AG09319 (cell line): ENCODE measurements at regions not wholly inside any gene's neighbourhood (a gene's known extent, or its start where the extent isn't known, plus 50 kb on each side); places are given as distances from the start of the nearest gene placed in this dataset.
"Not testable (repeated sequence)": the region's sequence is repeated elsewhere in the genome, so short reads cannot be mapped to it uniquely, and the experiment has no call there.

Experiments used
- DNase-seq: peaks from one replicate; pipeline ENCODE4 v3.0.0-alpha.2; 2010; ENCODE audit warnings: low read depth; ENCODE audit errors: extremely low read depth
- TF ChIP-seq, protein P1 (sequence below): IDR thresholded peaks from 2 replicates; pipeline ENCODE4 v1.5.1; 2011; ENCODE audit warnings: low read depth, mild to moderate bottlenecking, inconsistent platforms, low read length, moderate library complexity

GRCh38 chr13:79937311-79937710, 403.6 kb downstream of the SPRY2 start:
- DNase-seq: no peak
- TF ChIP-seq, protein P1, sequence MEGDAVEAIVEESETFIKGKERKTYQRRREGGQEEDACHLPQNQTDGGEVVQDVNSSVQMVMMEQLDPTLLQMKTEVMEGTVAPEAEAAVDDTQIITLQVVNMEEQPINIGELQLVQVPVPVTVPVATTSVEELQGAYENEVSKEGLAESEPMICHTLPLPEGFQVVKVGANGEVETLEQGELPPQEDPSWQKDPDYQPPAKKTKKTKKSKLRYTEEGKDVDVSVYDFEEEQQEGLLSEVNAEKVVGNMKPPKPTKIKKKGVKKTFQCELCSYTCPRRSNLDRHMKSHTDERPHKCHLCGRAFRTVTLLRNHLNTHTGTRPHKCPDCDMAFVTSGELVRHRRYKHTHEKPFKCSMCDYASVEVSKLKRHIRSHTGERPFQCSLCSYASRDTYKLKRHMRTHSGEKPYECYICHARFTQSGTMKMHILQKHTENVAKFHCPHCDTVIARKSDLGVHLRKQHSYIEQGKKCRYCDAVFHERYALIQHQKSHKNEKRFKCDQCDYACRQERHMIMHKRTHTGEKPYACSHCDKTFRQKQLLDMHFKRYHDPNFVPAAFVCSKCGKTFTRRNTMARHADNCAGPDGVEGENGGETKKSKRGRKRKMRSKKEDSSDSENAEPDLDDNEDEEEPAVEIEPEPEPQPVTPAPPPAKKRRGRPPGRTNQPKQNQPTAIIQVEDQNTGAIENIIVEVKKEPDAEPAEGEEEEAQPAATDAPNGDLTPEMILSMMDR: no peak

- TF ChIP-seq, protein P1: no peak
- peak; percentile 93 for DNase-seq
Measured at GRCh38 chr13:79936368-79937136, 404.4 kb downstream of the SPRY2 start.

DNA sequence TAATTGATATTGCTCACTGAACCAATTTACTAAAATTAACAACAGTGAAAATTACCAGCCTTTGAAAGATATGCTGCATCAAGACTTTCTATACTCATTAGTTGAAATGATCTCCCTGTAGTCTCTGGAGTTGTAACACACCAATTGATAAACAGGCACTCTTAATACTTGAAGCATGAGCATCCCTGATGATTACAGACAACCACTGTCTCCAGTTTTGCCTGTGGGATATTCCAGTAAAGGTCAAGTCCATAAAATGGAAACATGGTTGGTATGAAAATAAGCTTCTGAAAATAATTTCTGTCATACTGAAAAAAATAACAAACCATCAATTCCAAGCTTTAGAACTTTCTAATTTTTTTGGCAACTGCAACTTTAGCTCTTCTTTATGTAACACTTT, 405.8 kb downstream of the SPRY2 start:
- TF ChIP-seq, protein P1: no peak

DNA sequence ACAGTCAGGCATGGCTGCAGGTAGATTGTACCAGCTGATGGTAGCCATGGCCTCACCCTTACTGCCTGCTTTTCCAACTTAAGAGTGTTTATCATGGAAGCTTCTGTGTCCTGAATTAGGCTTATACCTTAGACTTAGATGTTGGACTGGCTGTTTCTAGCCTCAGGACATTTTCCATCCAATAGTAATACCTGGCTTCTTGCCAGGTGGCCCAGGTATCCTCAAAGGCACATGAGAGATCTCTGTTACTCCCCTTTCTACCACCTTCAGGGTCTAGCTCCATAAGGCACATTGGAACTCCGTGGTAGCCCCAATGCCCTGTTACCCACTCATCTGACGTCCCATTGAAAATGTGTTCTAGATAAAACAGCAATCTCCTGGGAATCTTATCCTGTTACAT, 407.5 kb downstream of the SPRY2 start:
- TF ChIP-seq, protein P1: no peak

More for the DNA sequence above, 405.8 kb downstream of the SPRY2 start:
- no peak for DNase-seq

DNA sequence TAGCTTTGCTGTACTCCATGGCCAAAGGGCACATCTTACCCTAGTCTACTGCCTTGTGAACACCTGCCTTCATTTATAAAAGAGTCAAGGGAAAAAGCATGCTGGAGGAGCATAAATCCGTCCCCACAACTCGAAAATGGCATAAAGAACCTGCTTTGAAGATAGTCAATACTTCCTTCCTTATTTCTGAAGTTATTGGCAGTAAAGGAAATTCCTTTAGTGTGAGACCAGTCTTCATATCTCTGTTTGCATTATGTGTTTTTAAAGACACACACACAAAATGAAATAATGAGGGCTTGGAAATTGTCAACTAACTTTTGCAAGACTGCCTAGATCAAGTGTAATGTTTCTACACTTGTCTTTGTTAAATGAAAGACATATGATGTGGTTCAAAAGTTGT, 408.4 kb downstream of the SPRY2 start:
- TF ChIP-seq, protein P1: no peak

More for the DNA sequence above, 407.5 kb downstream of the SPRY2 start:
- DNase-seq: no peak

DNA sequence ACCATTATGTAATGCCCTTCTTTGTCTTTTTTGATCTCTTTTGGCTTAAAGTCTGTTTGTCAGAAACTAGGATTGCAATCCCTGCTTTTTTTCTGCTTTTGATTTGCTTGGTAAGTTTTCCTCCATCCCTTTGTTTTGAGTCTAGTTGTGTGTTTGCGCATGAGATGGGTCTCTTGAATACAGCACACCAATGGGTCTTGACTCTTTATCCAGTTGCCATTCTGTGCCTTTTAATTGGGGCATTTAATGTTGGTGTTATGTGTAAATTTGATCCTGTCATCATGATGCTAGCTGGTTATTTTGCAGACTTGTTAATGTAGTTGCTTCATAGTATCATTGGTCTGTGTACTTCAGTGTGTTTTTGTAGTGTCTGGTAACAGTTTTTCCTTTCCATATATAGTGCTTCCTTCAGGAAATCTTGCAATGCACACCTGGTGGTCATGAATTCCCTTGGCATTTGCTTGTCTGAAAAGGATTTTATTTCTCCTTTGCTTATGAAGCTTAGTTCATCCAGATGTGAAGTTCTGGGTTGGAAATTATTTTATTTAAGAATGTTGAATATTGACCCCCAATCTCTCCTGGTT, 416.9 kb downstream of the SPRY2 start:
- DNase-seq: not testable (repeated sequence)

More for the DNA sequence above, 408.4 kb downstream of the SPRY2 start:
- DNase-seq: no peak

DNA sequence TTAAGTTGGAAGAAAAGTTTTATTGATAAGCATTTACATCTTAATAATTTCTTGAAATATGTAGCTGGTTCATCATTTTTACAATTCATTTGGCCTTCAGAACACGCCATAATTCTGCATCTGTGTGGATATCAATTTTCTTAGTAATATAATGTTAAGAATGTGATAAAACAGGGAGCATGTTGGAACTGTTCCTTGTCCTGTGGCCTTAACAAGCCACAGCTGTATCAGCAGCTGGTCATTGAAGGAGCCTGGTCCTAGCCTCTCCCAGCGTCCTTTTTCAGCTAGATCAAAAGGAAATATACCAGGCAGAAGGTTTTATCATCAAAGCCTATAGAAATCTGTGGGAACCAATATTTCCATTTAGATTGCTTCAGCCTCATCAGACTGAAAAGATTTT, 421.8 kb downstream of the SPRY2 start:
- DNase-seq: no peak
- TF ChIP-seq, protein P1: no peak

DNA sequence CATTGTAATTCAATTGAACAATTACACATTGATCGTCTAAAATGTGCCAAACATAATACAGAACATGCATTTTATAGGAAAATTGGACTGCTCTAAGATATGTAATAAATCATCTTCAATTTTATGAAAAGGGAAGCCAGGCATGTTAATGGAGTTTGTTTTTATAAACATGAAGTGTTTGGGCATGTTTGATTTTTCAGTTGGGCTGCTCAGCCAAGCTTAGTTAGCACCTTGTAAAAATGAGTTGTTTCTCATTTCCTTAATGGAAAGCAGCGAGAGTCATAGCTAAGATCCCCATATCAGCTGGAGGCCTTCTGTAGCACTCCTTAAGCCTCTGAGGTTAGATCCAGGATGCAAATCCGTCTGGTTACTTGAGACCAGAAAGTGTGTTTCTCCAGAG, 422.3 kb downstream of the SPRY2 start:
- TF ChIP-seq, protein P1: no peak
- DNase-seq: no peak
